Tibial nerve (tissue), 4 donors: ENCODE measurements at regions not wholly inside any gene's neighbourhood (a gene's known extent, or its start where the extent isn't known, plus 50 kb on each side); places are given as distances from the start of the nearest gene placed in this dataset.

Source experiments
- EP300 ChIP-seq, 2 donors: sonication (generic); formaldehyde crosslinking; IDR thresholded peaks; one replicate each; pipeline ENCODE4 v1.6.1; 2017; ENCODE audit warnings: antibody characterized with exemption in 2 of 2, mild to moderate bottlenecking in 1 of 2
- POLR2A ChIP-seq, 2 donors: fragments of 450-650 bp; IDR thresholded peaks; one replicate each; pipeline ENCODE4 v1.6.1; 2017; ENCODE audit warnings: antibody characterized with exemption in 2 of 2, mild to moderate bottlenecking in 2 of 2, moderate library complexity in 2 of 2
- TF ChIP-seq, protein P1 (sequence below), 5 experiments: fragments of 200-600 bp in 3 of 5; fragments of 450-650 bp in 2 of 5; sonication (generic) in 3 of 5; IDR thresholded peaks; one replicate each; pipeline ENCODE4 v1.5.1; 2016 to 2019; ENCODE audit warnings: antibody characterized with exemption in 5 of 5, mild to moderate bottlenecking in 3 of 5, moderate library complexity in 2 of 5

- TF ChIP-seq, protein P1, sequence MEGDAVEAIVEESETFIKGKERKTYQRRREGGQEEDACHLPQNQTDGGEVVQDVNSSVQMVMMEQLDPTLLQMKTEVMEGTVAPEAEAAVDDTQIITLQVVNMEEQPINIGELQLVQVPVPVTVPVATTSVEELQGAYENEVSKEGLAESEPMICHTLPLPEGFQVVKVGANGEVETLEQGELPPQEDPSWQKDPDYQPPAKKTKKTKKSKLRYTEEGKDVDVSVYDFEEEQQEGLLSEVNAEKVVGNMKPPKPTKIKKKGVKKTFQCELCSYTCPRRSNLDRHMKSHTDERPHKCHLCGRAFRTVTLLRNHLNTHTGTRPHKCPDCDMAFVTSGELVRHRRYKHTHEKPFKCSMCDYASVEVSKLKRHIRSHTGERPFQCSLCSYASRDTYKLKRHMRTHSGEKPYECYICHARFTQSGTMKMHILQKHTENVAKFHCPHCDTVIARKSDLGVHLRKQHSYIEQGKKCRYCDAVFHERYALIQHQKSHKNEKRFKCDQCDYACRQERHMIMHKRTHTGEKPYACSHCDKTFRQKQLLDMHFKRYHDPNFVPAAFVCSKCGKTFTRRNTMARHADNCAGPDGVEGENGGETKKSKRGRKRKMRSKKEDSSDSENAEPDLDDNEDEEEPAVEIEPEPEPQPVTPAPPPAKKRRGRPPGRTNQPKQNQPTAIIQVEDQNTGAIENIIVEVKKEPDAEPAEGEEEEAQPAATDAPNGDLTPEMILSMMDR (IDR thresholded peaks at IDR 0.05), result no peak
- no peak for TF ChIP-seq POLR2A (IDR thresholded peaks at IDR 0.05)
- TF ChIP-seq EP300 (IDR thresholded peaks at IDR 0.05), result no peak
Observed at GRCh38 chr13:90803210-90803609, 544.3 kb upstream of the MIR17HG start.
